HuH-7.5 (cell line): ENCODE measurements at regions not wholly inside any gene's neighbourhood (a gene's known extent, or its start where the extent isn't known, plus 50 kb on each side); places are given as distances from the start of the nearest gene placed in this dataset.
"Not testable (repeated sequence)": the region's sequence is repeated elsewhere in the genome, so short reads cannot be mapped to it uniquely, and the experiment has no call there.

Experiments used
- DNase-seq: peaks from one replicate; pipeline ENCODE4 v3.0.0; 2011; ENCODE audit warnings: low spot score

DNA sequence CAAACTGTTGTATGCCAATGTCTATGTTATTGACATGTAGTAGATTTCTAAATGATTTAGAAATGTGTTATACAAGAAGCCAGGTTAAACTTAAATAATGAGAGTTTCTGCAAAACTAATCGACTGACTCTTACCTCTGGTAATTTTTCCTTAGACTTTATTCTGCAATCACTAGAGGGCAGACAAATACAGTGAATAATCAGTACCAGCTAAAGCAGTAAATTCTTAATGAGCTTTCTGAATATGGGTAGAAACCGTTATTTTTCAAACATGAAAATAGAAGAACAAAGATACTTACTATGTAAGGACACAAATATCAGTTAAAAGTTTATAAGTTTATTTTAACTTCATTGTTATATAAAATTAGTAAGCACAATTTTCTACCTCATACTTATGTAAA, 97.9 kb upstream of the RGS1 start:
- no peak for DNase-seq

DNA sequence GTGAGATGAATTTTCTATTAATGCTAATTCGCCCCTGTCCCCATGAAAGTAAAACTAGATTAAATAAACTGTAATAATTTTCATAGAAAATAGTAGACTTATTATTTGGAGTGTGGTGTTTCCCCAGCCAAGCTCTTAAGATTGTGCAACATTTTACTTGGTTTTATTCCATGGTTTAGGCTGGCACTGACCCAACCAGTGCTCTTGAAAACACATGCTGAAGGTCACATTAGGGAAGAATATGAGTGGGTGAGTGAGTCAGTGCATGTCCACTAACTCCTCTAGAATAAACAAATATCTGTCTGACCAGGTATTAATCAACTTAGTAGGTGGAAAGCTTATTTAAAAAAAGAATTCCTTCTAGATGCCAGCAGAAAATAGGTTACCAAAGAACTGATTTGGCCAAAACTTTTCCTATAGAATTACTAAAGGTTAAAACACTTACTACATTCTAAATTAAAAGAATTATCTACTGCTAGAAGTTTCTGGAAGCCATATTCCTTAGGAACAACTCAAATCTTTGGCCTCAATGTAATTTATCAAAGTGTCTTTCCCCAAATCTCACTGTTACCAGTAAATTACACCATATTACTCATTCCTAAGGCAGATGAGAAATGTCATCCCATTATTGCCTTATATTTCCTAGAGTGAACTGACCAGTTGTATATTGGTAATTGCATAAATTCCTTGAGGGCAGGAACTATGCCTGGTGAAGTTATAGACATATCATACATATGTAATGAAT, 89.7 kb upstream of the RGS1 start:
- DNase-seq: no peak

DNA sequence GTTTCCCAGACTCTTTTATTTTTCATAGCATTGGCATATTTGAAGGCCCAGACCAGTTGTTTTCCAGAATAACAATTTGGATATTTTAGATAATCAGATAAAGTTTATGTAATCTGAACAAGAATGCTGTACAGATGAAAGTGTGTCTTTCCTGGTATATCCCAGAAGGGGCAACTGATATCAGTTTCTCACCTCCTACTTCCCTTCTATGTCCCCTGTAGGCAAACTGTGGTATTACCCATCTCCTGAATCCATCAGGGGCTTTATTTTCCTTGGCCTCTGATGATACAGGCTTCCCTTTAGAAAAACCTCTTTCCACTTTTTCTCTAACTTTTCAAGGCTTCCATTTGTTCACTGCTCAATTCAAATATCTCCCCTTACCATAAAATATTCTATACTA, 87.5 kb upstream of the RGS1 start:
- DNase-seq: no peak

GRCh38 chr1:192489047-192489446, 86.5 kb upstream of the RGS1 start:
- DNase-seq: no peak

DNA sequence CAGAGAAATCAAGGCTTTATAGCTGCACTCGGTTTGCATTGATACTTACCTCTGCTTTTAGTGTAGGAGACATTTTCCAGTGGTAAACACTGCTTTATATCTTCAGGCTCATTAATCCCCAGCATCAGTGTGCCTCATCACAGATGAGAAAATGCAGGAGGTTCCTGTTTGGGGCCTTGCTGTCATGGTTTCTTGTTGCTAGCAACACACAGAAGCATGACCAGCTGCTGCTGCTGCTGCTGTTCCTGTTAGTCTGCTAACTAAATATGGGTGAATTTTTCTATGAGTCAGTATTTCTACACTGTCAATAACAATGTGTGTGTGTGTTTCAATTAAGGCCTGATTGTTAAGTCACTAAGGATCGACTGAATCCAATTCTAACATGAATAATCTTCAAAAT, 85.8 kb upstream of the RGS1 start:
- DNase-seq: no peak

- no peak for DNase-seq
Observed at GRCh38 chr1:192491804-192492554, 83.6 kb upstream of the RGS1 start.

GRCh38 chr1:192493584-192493983, 82.0 kb upstream of the RGS1 start:
- no peak for DNase-seq

- no peak for DNase-seq
Observed at GRCh38 chr1:192496369-192497056, 79.1 kb upstream of the RGS1 start.

GRCh38 chr1:192497214-192497794, 78.3 kb upstream of the RGS1 start:
- no peak for DNase-seq

DNA sequence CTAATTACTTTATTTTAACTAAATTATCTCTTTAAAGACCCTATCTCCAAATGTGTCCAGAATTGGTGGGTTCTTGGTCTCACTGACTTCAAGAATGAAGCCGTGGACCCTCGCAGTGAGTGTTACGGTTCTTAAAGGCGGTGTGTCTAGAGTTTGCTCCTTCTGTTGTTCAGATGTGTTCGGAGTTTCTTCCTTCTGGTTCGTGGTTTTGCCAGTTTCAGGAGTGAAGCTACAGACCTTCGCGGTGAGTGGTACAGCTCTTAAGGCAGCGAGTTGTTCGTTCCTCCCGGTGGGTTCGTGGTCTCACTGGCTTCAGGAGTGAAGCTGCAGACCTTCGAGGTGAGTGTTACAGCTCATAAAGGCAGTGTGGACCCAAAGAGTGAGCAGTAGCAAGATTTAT, 77.5 kb upstream of the RGS1 start:
- DNase-seq: not testable (repeated sequence)

- not testable (repeated sequence) for DNase-seq
Observed at GRCh38 chr1:192499061-192499581, 76.5 kb upstream of the RGS1 start.

- DNase-seq: not testable (repeated sequence)
Observed at GRCh38 chr1:192500541-192500940, 75.0 kb upstream of the RGS1 start.

GRCh38 chr1:192506741-192507155, 68.8 kb upstream of the RGS1 start:
- DNase-seq: peak; percentile 25

DNA sequence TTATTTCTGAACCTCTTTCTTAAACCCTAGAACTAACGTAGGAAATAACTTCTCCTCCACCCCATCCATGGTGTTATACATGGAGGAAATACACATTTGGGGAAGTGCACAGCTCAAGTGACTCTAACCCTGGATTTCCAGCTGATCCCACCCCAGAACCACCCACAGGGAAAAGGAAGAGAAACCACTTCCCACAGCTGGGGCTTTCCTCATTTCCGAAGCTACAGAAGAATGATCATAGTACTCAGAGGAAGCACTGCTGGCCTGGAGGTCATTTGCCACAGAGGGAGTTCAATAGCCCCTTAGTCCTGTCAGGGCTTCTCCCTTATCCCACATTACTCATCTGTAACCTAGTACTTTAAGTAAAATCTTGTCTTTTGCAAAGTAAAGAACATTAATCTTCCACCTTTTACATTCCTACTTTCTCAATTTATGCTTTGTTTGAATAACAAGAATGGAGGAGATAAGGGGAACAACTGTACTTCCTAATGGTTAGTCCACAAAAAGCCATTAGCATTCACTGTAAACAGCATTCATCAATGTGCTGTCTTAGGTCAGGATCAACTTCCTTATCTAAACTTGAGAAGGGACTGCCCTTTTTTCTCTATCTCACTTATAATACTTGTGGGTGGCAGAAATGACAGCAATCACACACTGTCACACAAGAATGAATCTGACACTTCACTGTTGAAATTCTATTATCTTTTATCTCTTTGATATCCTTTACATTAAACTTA, 63.0 kb upstream of the RGS1 start:
- no peak for DNase-seq

GRCh38 chr1:192513196-192513595, 62.4 kb upstream of the RGS1 start:
- no peak for DNase-seq

DNA sequence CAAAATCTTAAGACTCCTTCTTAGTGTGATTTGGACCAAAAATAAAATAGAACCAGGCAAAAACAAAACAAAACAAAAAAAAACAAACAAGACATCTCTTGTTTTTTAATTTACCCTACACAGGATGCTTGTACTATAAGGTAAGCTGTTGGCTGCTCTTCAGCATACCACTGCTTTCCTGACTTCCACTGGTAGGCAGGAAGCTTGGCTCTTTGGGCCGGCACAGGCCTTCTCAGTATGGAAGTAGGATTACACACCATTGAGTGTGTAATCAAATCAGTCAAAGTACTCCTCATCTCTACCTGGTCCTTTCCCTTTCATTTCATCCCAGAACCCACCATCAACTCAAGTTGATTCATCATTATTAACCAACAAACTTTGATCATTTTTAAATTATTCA, 61.9 kb upstream of the RGS1 start:
- no peak for DNase-seq

DNA sequence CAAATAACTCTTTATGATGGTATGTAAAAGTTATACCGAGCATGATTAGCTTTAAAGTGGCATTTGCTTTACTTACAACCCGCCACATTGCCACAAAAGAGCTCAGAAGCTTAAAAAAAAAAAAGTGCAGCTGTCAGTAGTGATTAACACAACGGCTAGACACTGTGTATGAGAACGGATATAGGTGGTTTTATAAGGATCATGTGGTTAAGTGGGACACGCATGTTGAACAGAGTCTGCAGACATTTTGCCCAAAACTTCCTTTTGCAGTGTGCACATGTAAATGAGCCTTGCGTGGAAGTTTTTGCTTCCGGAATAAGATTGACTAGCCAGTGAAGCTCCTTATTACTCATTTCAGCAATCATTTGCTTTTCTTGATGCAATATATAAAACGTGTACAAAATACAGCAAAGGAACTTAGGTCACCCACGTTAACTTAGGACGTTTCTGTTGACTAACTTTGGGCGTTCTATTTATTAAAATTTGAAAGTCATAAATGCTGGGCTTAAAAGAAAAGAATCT, 58.7 kb upstream of the RGS1 start:
- no peak for DNase-seq

GRCh38 chr1:192517716-192518355, 57.7 kb upstream of the RGS1 start:
- DNase-seq: not testable (repeated sequence)

DNA sequence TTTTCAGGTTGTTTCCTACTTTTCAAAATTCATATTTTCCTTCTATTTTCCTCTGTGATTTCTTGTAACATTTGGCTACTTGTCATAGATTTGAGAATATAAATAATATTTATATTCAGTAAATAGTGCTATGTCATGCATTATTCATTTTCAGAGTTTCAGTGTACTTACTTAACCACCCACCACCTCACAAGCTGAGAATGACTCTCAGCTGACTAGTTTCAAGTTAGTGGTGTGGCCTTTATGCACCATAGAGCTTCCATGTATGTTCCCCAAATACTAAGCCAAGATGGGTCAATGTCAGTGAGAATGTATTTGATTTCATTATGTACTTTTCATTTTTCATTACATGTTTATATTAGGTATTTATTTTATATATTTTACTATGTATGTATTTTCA, 56.9 kb upstream of the RGS1 start:
- no peak for DNase-seq

DNA sequence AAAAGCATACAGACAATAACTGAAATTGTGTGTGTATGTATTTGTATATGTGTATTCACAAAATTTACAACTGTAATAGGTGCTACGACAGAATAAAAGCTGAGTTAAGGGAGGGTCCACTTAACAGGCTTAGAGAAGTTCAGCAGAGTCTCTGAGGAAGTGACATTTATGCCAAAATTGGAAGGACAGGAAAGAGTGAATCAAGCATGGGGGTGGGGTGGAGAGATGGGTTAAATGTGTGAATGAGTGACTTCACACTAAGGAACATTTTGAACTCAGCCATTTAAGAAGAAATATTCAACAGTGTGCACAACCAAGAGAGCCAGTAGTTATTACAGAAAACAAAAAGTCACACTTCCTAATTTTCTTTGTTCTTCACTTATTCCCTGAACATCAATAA, 53.8 kb upstream of the RGS1 start:
- DNase-seq: no peak

- DNase-seq: no peak
Observed at GRCh38 chr1:192522673-192523072, 52.9 kb upstream of the RGS1 start.
